ENCODE measurements at regions not wholly inside any gene's neighbourhood (a gene's known extent, or its start where the extent isn't known, plus 50 kb on each side); places are given as distances from the start of the nearest gene placed in this dataset.
"Not testable (repeated sequence)": the region's sequence is repeated elsewhere in the genome, so short reads cannot be mapped to it uniquely, and the experiment has no call there.

DNA sequence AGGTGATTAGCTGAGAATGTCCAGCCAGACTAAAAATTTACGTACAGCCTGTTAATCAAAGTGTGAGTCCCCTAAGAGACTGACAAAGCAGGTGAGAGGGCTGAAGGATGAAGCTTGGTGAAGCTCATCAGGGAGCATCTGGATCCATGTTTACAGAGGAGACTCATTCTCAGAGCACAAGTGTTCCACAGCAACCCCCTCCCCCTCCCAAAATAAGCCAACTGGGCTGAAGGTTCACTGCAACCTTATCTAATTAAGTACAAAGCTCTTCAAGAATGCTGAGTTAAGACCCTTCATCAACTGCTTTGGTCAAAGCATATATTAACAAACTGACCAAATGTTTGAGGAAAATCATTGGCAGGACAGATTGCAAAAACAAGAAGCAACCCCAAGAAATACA, 262.6 kb upstream of the ZNF385D start:
- H3K4me3 ChIP-seq (ENCODE audit: low read depth in 1 of 5, low read length in 5 of 5), result no peak overlapping the region
- no peaks in the 10 kb centered on the region for H3K4me1 ChIP-seq (ENCODE audit: control insufficient read depth in 5 of 5, insufficient read depth in 5 of 5, low read length in 5 of 5)
- no peaks in the 10 kb centered on the region for H3K9me3 ChIP-seq (ENCODE audit: control insufficient read depth in 5 of 5, low read length in 5 of 5)
- H3K27me3 ChIP-seq (ENCODE audit: control insufficient read depth in 5 of 5, insufficient read depth in 4 of 5, low read length in 5 of 5), result no peaks in the 10 kb centered on the region
- H3K9ac ChIP-seq (ENCODE audit: low read length in 5 of 5), result no peak overlapping the region
- no peaks in the 10 kb centered on the region for H3K36me3 ChIP-seq (ENCODE audit: control insufficient read depth in 5 of 5, insufficient read depth in 5 of 5, low read length in 5 of 5)
- H3K27ac ChIP-seq (ENCODE audit: low read depth, low read length), result no peak overlapping the region

DNA sequence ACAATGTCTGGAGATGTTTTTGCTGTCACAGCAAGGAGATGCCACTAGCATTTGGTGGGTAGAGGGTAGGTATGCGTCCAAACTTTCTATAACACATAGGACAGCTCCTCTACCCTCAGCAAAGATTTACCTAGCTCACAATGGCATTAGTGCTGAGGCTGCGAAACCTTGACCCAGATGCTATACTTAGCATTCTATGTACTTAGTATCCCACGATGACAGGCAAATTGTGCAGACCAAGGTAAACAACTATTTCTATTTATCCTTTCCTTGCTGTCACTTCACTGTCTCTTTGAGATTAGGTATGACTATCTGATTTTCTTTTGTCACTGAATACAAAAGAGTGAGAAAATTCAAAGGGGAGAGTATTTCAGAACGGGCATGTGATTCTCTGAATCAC, 265.2 kb upstream of the ZNF385D start:
- no peaks in the 10 kb centered on the region for H3K36me3 ChIP-seq (ENCODE audit: control insufficient read depth in 5 of 5, insufficient read depth in 5 of 5, low read length in 5 of 5)
- no peak overlapping the region for H3K27ac ChIP-seq (ENCODE audit: low read depth, low read length)
- H3K9me3 ChIP-seq (ENCODE audit: control insufficient read depth in 5 of 5, low read length in 5 of 5), result no peaks in the 10 kb centered on the region
- H3K4me1 ChIP-seq (ENCODE audit: control insufficient read depth in 5 of 5, insufficient read depth in 5 of 5, low read length in 5 of 5), result no peaks in the 10 kb centered on the region
- H3K4me3 ChIP-seq (ENCODE audit: low read depth in 1 of 5, low read length in 5 of 5), result no peak overlapping the region
- no peak overlapping the region for H3K9ac ChIP-seq (ENCODE audit: low read length in 5 of 5)
- no peaks in the 10 kb centered on the region for H3K27me3 ChIP-seq (ENCODE audit: control insufficient read depth in 5 of 5, insufficient read depth in 4 of 5, low read length in 5 of 5)

DNA sequence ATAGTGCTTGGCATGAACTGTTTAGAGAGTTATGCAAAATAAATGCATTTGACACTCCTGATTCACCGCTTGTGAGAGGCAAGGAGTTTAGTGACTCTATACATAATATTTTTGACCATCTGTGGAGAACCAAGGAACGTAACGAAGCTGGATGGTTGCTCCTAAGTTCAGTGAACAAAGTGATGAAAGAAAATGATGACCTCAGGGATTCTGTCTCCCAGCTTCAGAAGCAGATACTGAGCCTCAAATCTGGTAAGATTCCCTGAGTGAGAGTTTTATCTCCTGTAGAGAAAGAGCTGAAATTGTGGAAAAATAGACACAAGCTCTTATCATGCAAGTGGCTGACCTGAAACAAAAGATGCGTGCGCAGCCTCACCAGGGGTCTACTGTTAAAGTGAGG, 273.6 kb upstream of the ZNF385D start:
- H3K9me3 ChIP-seq (ENCODE audit: control insufficient read depth in 5 of 5, low read length in 5 of 5); H3K9ac ChIP-seq (ENCODE audit: low read length in 5 of 5); H3K4me1 ChIP-seq (ENCODE audit: control insufficient read depth in 5 of 5, insufficient read depth in 5 of 5, low read length in 5 of 5); H3K27me3 ChIP-seq (ENCODE audit: control insufficient read depth in 5 of 5, insufficient read depth in 4 of 5, low read length in 5 of 5); H3K4me3 ChIP-seq (ENCODE audit: low read depth in 1 of 5, low read length in 5 of 5); H3K36me3 ChIP-seq (ENCODE audit: control insufficient read depth in 5 of 5, insufficient read depth in 5 of 5, low read length in 5 of 5); H3K27ac ChIP-seq (ENCODE audit: low read depth, low read length): not testable (repeated sequence)

DNA sequence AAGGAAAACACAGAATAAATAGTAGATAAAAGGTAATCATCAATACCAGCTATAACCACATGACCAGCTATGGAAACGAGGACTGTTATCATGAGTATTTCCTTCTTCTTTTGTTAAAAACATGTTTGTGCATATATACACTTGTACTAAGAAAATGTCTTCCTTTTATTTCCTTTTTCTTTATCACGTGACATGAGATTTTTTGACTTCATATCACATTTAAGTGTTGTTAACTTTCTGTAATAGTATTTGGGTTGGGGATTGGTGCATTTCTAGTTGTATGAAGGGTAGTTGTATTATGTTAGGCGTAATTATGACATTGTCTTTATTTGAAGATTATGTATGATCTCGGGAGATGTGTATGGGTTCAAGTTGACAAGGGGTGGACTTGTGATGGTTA, 278.5 kb upstream of the ZNF385D start:
- Histone ChIP-seq H3K9me3 (ENCODE audit: control insufficient read depth in 5 of 5, low read length in 5 of 5) (no peaks in the 10 kb centered on the region), H3K4me1 (ENCODE audit: control insufficient read depth in 5 of 5, insufficient read depth in 5 of 5, low read length in 5 of 5) (no peaks in the 10 kb centered on the region), H3K4me3 (ENCODE audit: low read depth in 1 of 5, low read length in 5 of 5) (no peak overlapping the region), H3K27me3 (ENCODE audit: control insufficient read depth in 5 of 5, insufficient read depth in 4 of 5, low read length in 5 of 5) (no peaks in the 10 kb centered on the region), H3K9ac (ENCODE audit: low read length in 5 of 5) (no peak overlapping the region), H3K27ac (ENCODE audit: low read depth, low read length) (no peak overlapping the region), H3K36me3 (ENCODE audit: control insufficient read depth in 5 of 5, insufficient read depth in 5 of 5, low read length in 5 of 5) (no peaks in the 10 kb centered on the region)

DNA sequence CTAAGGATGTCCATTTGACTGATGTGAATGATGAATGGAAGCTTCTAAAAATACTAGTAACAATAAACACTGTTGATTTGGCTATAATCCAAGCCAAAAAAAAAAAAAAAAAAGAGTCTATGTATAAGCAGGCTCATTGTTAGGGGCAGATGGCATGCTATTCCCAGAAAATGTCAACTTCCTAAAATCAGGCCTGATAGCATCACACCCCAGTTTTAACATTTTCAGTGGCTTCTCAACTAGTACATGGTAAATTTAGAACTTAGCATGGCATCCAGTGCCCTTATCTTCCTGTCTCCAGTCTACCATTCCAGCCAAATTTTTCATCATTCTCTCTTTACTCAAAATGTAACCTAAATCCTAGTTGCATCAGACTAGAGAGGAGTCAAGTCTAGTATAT, 288.2 kb upstream of the ZNF385D start:
- no peak overlapping the region for H3K27ac ChIP-seq (ENCODE audit: low read depth, low read length)
- no peaks in the 10 kb centered on the region for H3K36me3 ChIP-seq (ENCODE audit: control insufficient read depth in 5 of 5, insufficient read depth in 5 of 5, low read length in 5 of 5)
- no peak overlapping the region for H3K9ac ChIP-seq (ENCODE audit: low read length in 5 of 5)
- no peaks in the 10 kb centered on the region for H3K4me1 ChIP-seq (ENCODE audit: control insufficient read depth in 5 of 5, insufficient read depth in 5 of 5, low read length in 5 of 5)
- H3K4me3 ChIP-seq (ENCODE audit: low read depth in 1 of 5, low read length in 5 of 5), result no peak overlapping the region
- H3K27me3 ChIP-seq (ENCODE audit: control insufficient read depth in 5 of 5, insufficient read depth in 4 of 5, low read length in 5 of 5), result no peaks in the 10 kb centered on the region
- no peaks in the 10 kb centered on the region for H3K9me3 ChIP-seq (ENCODE audit: control insufficient read depth in 5 of 5, low read length in 5 of 5)

DNA sequence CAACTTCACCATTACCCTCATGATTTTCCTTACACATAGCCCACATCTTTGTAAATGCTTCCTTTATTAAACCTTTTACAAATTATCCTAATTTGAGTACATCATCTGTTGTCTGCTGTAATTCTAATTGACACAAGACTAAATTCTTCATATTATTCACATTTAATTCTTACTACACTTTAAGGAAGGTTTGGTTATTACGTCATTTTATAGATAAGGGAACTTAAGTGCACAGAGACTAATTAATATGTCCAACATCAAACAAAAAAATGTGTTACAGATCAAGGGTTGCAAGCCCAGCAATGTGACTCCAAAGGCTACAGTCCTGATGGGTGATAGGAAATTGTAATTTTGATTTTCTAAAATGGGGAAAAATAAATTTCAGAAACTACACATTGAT, 289.1 kb upstream of the ZNF385D start:
- Histone ChIP-seq H3K4me3 (ENCODE audit: low read depth in 1 of 5, low read length in 5 of 5) (no peak overlapping the region), H3K27ac (ENCODE audit: low read depth, low read length) (no peak overlapping the region), H3K9me3 (ENCODE audit: control insufficient read depth in 5 of 5, low read length in 5 of 5) (no peaks in the 10 kb centered on the region), H3K4me1 (ENCODE audit: control insufficient read depth in 5 of 5, insufficient read depth in 5 of 5, low read length in 5 of 5) (no peaks in the 10 kb centered on the region), H3K9ac (ENCODE audit: low read length in 5 of 5) (no peak overlapping the region), H3K27me3 (ENCODE audit: control insufficient read depth in 5 of 5, insufficient read depth in 4 of 5, low read length in 5 of 5) (no peaks in the 10 kb centered on the region), H3K36me3 (ENCODE audit: control insufficient read depth in 5 of 5, insufficient read depth in 5 of 5, low read length in 5 of 5) (no peaks in the 10 kb centered on the region)

DNA sequence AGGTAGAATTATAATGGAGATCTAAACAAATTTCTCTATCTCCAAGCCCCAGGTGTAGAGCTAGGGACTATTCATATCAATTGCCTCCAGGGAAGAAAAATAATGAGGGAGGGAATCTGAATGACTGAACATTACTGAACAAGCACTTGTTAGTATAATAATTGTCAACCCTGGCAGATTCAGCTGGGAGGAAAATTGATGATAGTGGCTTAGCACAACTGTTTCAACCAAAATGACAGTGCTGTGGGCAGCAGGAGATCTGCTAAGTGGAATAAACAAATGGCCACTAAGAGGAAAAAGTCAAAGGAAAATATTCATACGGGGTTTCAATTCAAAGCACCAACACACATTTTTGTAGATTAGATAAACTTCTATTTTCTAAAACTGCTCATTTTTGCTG, 294.9 kb upstream of the ZNF385D start:
- Histone ChIP-seq H3K27ac (ENCODE audit: low read depth, low read length) (no peak overlapping the region), H3K9me3 (ENCODE audit: control insufficient read depth in 5 of 5, low read length in 5 of 5) (no peaks in the 10 kb centered on the region), H3K36me3 (ENCODE audit: control insufficient read depth in 5 of 5, insufficient read depth in 5 of 5, low read length in 5 of 5) (no peaks in the 10 kb centered on the region), H3K9ac (ENCODE audit: low read length in 5 of 5) (no peak overlapping the region), H3K4me3 (ENCODE audit: low read depth in 1 of 5, low read length in 5 of 5) (no peak overlapping the region), H3K4me1 (ENCODE audit: control insufficient read depth in 5 of 5, insufficient read depth in 5 of 5, low read length in 5 of 5) (no peaks in the 10 kb centered on the region), H3K27me3 (ENCODE audit: control insufficient read depth in 5 of 5, insufficient read depth in 4 of 5, low read length in 5 of 5) (no peaks in the 10 kb centered on the region)

DNA sequence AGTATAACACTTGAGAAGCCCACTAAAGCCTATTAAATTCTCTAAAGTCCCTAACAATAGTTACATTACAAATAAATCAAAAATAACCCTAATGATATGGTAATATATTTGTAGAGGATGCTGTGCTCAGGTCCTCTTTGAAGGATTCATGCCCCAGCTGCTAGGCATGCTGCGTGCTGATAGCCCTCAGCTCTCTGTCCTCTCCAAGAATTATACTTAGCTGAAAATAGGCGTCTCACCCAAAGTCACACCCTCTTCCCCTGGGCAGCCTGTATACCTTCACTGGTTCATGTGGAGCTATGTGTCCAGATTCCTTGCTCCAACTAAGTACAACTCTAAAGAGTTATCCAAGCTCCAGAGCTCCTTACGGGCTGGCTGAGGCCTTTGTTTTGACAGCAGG, 312.5 kb upstream of the ZNF385D start:
- H3K27ac ChIP-seq (ENCODE audit: low read depth, low read length), result no peak overlapping the region
- H3K4me3 ChIP-seq (ENCODE audit: low read depth in 1 of 5, low read length in 5 of 5), result no peak overlapping the region
- no peaks in the 10 kb centered on the region for H3K4me1 ChIP-seq (ENCODE audit: control insufficient read depth in 5 of 5, insufficient read depth in 5 of 5, low read length in 5 of 5)
- no peaks in the 10 kb centered on the region for H3K27me3 ChIP-seq (ENCODE audit: control insufficient read depth in 5 of 5, insufficient read depth in 4 of 5, low read length in 5 of 5)
- no peaks in the 10 kb centered on the region for H3K36me3 ChIP-seq (ENCODE audit: control insufficient read depth in 5 of 5, insufficient read depth in 5 of 5, low read length in 5 of 5)
- no peak overlapping the region for H3K9ac ChIP-seq (ENCODE audit: low read length in 5 of 5)
- no peaks in the 10 kb centered on the region for H3K9me3 ChIP-seq (ENCODE audit: control insufficient read depth in 5 of 5, low read length in 5 of 5)

DNA sequence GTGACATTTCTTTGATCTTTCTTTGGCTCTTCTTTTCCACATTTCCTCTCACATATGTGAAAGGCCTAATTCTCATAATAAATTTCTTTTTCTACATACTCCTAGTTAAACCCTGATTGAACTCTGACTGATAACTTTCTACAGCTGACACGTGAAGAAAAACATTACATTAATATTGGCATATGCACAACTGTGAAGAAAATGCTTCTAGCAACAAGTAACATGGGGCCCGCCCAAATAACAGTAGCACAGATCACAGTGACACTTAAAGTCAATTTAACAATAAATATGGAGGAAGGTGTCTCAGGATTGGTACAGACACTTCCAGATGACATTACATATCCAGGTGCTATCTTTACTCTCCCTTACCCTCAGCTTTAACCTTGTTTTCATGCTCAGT, 317.6 kb upstream of the ZNF385D start:
- H3K9ac ChIP-seq (ENCODE audit: low read length in 5 of 5), result no peak overlapping the region
- H3K27me3 ChIP-seq (ENCODE audit: control insufficient read depth in 5 of 5, insufficient read depth in 4 of 5, low read length in 5 of 5), result no peaks in the 10 kb centered on the region
- no peaks in the 10 kb centered on the region for H3K9me3 ChIP-seq (ENCODE audit: control insufficient read depth in 5 of 5, low read length in 5 of 5)
- H3K4me3 ChIP-seq (ENCODE audit: low read depth in 1 of 5, low read length in 5 of 5), result no peak overlapping the region
- H3K36me3 ChIP-seq (ENCODE audit: control insufficient read depth in 5 of 5, insufficient read depth in 5 of 5, low read length in 5 of 5), result no peaks in the 10 kb centered on the region
- no peak overlapping the region for H3K27ac ChIP-seq (ENCODE audit: low read depth, low read length)
- H3K4me1 ChIP-seq (ENCODE audit: control insufficient read depth in 5 of 5, insufficient read depth in 5 of 5, low read length in 5 of 5), result no peaks in the 10 kb centered on the region

DNA sequence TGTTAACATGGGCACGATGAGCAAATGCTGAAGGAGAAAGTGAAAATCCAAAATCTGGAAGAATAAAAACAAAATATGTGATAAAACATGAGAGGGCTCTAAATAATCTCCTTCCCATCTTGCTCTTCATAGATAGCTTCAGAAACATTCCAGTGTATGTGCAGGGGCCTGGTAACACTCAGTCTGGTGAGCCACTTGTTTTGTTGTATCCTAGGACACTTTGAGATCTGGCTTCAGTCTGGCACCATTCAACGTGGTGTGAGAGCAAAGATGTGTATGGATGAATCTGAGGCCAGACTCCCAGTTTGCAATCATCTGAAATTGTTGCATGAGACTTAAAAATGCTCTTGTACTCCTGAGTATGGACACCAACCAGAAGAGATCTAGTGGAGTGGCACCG, 337.2 kb upstream of the ZNF385D start:
- no peaks in the 10 kb centered on the region for H3K36me3 ChIP-seq (ENCODE audit: control insufficient read depth in 5 of 5, insufficient read depth in 5 of 5, low read length in 5 of 5)
- no peaks in the 10 kb centered on the region for H3K27me3 ChIP-seq (ENCODE audit: control insufficient read depth in 5 of 5, insufficient read depth in 4 of 5, low read length in 5 of 5)
- H3K4me1 ChIP-seq (ENCODE audit: control insufficient read depth in 5 of 5, insufficient read depth in 5 of 5, low read length in 5 of 5), result peaks cover 0 to 4% (median 0%) of the 10 kb centered on the region in 5 donors
- no peak overlapping the region for H3K27ac ChIP-seq (ENCODE audit: low read depth, low read length)
- no peak overlapping the region for H3K4me3 ChIP-seq (ENCODE audit: low read depth in 1 of 5, low read length in 5 of 5)
- no peaks in the 10 kb centered on the region for H3K9me3 ChIP-seq (ENCODE audit: control insufficient read depth in 5 of 5, low read length in 5 of 5)
- H3K9ac ChIP-seq (ENCODE audit: low read length in 5 of 5), result no peak overlapping the region

DNA sequence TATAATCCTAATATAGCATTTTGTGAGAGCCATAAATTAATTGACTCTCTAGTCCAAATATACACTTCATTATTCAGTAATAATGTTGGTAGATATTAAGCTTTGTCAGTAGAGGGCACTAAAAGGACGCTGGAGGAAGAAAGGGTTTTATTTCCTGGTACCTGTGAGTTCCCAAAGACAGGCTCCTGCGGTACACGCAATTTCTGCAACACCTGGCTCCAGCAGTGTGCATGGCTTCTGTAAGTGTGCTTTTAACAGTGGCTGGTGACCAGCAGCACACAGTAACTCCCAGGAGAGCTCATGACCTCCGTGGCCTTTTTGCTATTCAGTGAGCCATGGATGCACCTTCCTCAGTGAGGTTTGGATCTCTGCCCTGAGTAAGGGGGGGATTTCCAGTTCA, 338.3 kb upstream of the ZNF385D start:
- H3K27ac ChIP-seq (ENCODE audit: low read depth, low read length), result no peak overlapping the region
- no peaks in the 10 kb centered on the region for H3K36me3 ChIP-seq (ENCODE audit: control insufficient read depth in 5 of 5, insufficient read depth in 5 of 5, low read length in 5 of 5)
- peaks cover 0 to 4% (median 0%) of the 10 kb centered on the region in 5 donors for H3K4me1 ChIP-seq (ENCODE audit: control insufficient read depth in 5 of 5, insufficient read depth in 5 of 5, low read length in 5 of 5)
- H3K9ac ChIP-seq (ENCODE audit: low read length in 5 of 5), result no peak overlapping the region
- no peaks in the 10 kb centered on the region for H3K9me3 ChIP-seq (ENCODE audit: control insufficient read depth in 5 of 5, low read length in 5 of 5)
- no peaks in the 10 kb centered on the region for H3K27me3 ChIP-seq (ENCODE audit: control insufficient read depth in 5 of 5, insufficient read depth in 4 of 5, low read length in 5 of 5)
- H3K4me3 ChIP-seq (ENCODE audit: low read depth in 1 of 5, low read length in 5 of 5), result no peak overlapping the region
